Liver (tissue), 2 donors: ENCODE measurements at regions not wholly inside any gene's neighbourhood (a gene's known extent, or its start where the extent isn't known, plus 50 kb on each side); places are given as distances from the start of the nearest gene placed in this dataset.

Experiments used
- FOXA1 ChIP-seq: IDR thresholded peaks from 2 replicates; pipeline ENCODE4 v1.6.1; 2016; ENCODE audit warnings: antibody characterized with exemption
- TF ChIP-seq, protein P1 (sequence below): IDR thresholded peaks from 2 replicates; pipeline ENCODE4 v1.6.1; 2016; ENCODE audit warnings: antibody characterized with exemption
- TF ChIP-seq, protein P2 (sequence below): IDR thresholded peaks from 2 replicates; pipeline ENCODE4 v1.6.1; 2016; ENCODE audit warnings: antibody characterized with exemption, mild to moderate bottlenecking
- TF ChIP-seq, protein P3 (sequence below): fragments of 150-350 bp; IDR thresholded peaks from 2 replicates; pipeline ENCODE4 v1.5.1; 2017; ENCODE audit warnings: improper control_type of control experiment, low read depth, low read length; ENCODE audit not compliant: missing input control
- donor health status: healthy.

DNA sequence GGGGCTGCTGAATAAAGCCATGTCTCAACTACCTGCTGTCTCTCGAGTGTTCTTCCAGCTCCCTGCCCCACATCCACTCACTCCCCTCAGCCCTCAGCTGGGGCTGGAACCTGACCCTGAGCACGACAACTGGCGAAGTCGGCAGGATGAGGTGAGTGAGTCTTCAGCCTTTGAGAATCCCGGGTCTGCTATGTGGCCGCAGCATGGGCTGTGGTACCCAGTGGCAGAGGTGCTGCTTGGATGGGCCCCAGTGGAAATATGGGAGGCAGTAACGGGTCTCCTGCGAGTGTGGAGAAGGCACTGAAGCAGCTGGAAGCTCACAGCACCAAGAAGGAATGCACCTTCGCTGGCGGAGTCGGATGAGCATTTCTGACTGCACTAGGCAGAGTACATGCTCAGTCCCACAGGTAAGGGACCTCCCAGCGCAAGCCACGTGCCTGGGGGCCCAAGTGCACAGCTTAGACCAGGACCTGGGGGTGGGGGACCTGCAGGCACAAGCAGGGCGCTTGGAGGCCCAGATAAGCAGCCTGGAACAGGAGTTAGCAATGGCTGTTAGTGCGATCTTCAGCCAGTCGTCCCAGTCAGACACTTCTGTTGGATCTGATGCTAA, 95.5 kb upstream of the TMPO start:
- TF ChIP-seq, protein P1, sequence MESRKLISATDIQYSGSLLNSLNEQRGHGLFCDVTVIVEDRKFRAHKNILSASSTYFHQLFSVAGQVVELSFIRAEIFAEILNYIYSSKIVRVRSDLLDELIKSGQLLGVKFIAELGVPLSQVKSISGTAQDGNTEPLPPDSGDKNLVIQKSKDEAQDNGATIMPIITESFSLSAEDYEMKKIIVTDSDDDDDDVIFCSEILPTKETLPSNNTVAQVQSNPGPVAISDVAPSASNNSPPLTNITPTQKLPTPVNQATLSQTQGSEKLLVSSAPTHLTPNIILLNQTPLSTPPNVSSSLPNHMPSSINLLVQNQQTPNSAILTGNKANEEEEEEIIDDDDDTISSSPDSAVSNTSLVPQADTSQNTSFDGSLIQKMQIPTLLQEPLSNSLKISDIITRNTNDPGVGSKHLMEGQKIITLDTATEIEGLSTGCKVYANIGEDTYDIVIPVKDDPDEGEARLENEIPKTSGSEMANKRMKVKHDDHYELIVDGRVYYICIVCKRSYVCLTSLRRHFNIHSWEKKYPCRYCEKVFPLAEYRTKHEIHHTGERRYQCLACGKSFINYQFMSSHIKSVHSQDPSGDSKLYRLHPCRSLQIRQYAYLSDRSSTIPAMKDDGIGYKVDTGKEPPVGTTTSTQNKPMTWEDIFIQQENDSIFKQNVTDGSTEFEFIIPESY: no peak
- TF ChIP-seq, protein P2, sequence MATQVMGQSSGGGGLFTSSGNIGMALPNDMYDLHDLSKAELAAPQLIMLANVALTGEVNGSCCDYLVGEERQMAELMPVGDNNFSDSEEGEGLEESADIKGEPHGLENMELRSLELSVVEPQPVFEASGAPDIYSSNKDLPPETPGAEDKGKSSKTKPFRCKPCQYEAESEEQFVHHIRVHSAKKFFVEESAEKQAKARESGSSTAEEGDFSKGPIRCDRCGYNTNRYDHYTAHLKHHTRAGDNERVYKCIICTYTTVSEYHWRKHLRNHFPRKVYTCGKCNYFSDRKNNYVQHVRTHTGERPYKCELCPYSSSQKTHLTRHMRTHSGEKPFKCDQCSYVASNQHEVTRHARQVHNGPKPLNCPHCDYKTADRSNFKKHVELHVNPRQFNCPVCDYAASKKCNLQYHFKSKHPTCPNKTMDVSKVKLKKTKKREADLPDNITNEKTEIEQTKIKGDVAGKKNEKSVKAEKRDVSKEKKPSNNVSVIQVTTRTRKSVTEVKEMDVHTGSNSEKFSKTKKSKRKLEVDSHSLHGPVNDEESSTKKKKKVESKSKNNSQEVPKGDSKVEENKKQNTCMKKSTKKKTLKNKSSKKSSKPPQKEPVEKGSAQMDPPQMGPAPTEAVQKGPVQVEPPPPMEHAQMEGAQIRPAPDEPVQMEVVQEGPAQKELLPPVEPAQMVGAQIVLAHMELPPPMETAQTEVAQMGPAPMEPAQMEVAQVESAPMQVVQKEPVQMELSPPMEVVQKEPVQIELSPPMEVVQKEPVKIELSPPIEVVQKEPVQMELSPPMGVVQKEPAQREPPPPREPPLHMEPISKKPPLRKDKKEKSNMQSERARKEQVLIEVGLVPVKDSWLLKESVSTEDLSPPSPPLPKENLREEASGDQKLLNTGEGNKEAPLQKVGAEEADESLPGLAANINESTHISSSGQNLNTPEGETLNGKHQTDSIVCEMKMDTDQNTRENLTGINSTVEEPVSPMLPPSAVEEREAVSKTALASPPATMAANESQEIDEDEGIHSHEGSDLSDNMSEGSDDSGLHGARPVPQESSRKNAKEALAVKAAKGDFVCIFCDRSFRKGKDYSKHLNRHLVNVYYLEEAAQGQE: no peak
- no peak for TF ChIP-seq FOXA1
- TF ChIP-seq, protein P3, sequence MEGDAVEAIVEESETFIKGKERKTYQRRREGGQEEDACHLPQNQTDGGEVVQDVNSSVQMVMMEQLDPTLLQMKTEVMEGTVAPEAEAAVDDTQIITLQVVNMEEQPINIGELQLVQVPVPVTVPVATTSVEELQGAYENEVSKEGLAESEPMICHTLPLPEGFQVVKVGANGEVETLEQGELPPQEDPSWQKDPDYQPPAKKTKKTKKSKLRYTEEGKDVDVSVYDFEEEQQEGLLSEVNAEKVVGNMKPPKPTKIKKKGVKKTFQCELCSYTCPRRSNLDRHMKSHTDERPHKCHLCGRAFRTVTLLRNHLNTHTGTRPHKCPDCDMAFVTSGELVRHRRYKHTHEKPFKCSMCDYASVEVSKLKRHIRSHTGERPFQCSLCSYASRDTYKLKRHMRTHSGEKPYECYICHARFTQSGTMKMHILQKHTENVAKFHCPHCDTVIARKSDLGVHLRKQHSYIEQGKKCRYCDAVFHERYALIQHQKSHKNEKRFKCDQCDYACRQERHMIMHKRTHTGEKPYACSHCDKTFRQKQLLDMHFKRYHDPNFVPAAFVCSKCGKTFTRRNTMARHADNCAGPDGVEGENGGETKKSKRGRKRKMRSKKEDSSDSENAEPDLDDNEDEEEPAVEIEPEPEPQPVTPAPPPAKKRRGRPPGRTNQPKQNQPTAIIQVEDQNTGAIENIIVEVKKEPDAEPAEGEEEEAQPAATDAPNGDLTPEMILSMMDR: no peak
